ENCODE measurements at regions not wholly inside any gene's neighbourhood (a gene's known extent, or its start where the extent isn't known, plus 50 kb on each side); places are given as distances from the start of the nearest gene placed in this dataset.

DNA sequence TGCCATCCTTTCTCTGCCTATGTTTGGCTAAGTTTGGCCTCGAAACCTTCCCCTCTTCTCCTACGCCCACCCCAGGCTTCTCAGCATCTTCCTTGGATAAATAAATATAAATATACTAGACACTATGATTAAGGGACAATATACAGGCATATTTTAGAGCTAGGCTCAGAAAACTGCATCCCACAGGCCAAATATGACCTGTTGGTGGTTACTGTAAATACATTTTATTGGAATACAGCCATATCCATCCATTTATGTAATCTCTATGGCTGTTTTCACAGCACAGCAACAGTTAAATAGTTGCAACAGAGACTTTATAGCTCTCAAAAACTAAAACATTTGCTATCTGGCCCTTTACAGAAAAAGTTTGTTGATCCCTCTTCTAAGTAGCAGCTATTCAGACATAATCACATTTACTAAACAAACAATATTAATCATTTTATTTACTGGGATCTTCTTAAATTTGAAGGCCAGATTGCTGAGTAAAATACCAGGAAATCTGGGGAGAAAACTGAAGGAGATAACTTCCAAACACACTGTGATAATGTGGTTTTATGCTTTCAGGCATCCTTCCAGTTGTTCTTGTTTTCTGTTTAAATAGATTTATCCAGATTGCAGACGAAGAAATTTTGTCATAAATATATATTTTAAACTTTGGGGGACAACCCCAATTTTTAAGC lies 269.7 kb upstream of the THRB start:
- H3K36me3 ChIP-seq (ENCODE audit: control insufficient read depth in 2 of 2, insufficient read depth in 1 of 2, low read length in 2 of 2), result no peaks in the 10 kb centered on the region
- no peaks in the 10 kb centered on the region for H3K4me1 ChIP-seq (ENCODE audit: control insufficient read depth, insufficient read depth, low read length)
- no peak overlapping the region for H3K4me3 ChIP-seq (ENCODE audit: low read depth, low read length)
- CTCF ChIA-PET, result interaction anchor here (1.6 kb wide), 1 partner anchor 8 kb away, joined by 4 read pairs; no protein-coding TSS in a partner anchor
- peak; percentile 76 for TF ChIP-seq SCRT2 (tag by site-specific recombination; IDR thresholded peaks at IDR 0.05)
- TF ChIP-seq, protein P1, sequence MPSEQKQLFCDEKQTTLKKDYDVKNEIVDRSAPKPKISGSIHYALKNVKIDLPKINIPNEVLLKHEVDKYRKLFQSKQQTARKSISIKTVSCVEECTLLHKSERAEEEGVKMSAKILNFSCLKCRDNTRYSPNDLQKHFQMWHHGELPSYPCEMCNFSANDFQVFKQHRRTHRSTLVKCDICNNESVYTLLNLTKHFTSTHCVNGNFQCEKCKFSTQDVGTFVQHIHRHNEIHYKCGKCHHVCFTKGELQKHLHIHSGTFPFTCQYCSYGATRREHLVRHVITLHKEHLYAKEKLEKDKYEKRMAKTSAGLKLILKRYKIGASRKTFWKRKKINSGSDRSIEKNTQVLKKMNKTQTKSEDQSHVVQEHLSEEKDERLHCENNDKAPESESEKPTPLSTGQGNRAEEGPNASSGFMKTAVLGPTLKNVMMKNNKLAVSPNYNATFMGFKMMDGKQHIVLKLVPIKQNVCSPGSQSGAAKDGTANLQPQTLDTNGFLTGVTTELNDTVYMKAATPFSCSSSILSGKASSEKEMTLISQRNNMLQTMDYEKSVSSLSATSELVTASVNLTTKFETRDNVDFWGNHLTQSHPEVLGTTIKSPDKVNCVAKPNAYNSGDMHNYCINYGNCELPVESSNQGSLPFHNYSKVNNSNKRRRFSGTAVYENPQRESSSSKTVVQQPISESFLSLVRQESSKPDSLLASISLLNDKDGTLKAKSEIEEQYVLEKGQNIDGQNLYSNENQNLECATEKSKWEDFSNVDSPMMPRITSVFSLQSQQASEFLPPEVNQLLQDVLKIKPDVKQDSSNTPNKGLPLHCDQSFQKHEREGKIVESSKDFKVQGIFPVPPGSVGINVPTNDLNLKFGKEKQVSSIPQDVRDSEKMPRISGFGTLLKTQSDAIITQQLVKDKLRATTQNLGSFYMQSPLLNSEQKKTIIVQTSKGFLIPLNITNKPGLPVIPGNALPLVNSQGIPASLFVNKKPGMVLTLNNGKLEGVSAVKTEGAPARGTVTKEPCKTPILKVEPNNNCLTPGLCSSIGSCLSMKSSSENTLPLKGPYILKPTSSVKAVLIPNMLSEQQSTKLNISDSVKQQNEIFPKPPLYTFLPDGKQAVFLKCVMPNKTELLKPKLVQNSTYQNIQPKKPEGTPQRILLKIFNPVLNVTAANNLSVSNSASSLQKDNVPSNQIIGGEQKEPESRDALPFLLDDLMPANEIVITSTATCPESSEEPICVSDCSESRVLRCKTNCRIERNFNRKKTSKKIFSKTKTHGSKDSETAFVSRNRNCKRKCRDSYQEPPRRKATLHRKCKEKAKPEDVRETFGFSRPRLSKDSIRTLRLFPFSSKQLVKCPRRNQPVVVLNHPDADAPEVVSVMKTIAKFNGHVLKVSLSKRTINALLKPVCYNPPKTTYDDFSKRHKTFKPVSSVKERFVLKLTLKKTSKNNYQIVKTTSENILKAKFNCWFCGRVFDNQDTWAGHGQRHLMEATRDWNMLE (tag by site-specific recombination; conservative IDR thresholded peaks at IDR 0.05; ENCODE audit: low read depth), result no peak
- POLR2A ChIA-PET, result no interaction called here
- H3K27ac ChIP-seq (ENCODE audit: extremely low read depth, low read depth, low read length), result no peak overlapping the region
- no peaks in the 10 kb centered on the region for H3K9me3 ChIP-seq (ENCODE audit: control insufficient read depth, insufficient read depth, low read depth, low read length)

DNA sequence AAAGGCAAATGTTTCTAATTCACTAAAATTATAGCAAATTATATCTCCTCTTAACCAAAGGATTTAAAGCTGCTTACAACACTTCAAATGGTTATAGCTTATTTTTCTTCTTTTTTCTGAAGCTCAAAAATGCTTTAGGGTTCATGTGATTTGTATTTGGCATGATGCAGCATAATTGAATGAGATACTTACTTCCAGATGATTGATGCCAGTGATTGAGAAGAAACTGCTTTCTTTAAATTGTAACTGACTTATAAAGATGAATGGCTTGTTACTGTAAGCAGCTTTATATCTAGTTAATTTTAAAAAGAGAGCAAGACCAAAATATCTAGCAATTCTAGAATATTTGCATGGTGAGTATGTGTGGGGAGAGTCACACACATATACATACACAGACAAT lies 270.7 kb upstream of the THRB start:
- CTCF ChIA-PET, result no interaction called here
- H3K9me3 ChIP-seq (ENCODE audit: control insufficient read depth, insufficient read depth, low read depth, low read length), result no peaks in the 10 kb centered on the region
- TF ChIP-seq, protein P2, sequence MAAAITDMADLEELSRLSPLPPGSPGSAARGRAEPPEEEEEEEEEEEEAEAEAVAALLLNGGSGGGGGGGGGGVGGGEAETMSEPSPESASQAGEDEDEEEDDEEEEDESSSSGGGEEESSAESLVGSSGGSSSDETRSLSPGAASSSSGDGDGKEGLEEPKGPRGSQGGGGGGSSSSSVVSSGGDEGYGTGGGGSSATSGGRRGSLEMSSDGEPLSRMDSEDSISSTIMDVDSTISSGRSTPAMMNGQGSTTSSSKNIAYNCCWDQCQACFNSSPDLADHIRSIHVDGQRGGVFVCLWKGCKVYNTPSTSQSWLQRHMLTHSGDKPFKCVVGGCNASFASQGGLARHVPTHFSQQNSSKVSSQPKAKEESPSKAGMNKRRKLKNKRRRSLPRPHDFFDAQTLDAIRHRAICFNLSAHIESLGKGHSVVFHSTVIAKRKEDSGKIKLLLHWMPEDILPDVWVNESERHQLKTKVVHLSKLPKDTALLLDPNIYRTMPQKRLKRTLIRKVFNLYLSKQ (tag by site-specific recombination; IDR thresholded peaks at IDR 0.05; ENCODE audit: borderline replicate concordance), result no peak
- TF ChIP-seq, protein P3, sequence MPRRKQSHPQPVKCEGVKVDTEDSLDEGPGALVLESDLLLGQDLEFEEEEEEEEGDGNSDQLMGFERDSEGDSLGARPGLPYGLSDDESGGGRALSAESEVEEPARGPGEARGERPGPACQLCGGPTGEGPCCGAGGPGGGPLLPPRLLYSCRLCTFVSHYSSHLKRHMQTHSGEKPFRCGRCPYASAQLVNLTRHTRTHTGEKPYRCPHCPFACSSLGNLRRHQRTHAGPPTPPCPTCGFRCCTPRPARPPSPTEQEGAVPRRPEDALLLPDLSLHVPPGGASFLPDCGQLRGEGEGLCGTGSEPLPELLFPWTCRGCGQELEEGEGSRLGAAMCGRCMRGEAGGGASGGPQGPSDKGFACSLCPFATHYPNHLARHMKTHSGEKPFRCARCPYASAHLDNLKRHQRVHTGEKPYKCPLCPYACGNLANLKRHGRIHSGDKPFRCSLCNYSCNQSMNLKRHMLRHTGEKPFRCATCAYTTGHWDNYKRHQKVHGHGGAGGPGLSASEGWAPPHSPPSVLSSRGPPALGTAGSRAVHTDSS (tag by site-specific recombination; IDR thresholded peaks at IDR 0.05), result no peak
- TF ChIP-seq REPIN1 (tag by site-specific recombination; IDR thresholded peaks at IDR 0.05; ENCODE audit: low read depth) (no peak), ZBTB1 (tag by site-specific recombination; IDR thresholded peaks at IDR 0.05) (no peak), ZNF138 (tag by site-specific recombination; IDR thresholded peaks at IDR 0.05; ENCODE audit: borderline replicate concordance) (no peak), ZNF202 (tag by site-specific recombination; IDR thresholded peaks at IDR 0.05; ENCODE audit: borderline replicate concordance) (no peak), ZNF585B (tag by site-specific recombination; IDR thresholded peaks at IDR 0.05) (no peak), ZNF132 (tag by site-specific recombination; IDR thresholded peaks at IDR 0.05; ENCODE audit: borderline replicate concordance) (no peak), ZNF776 (tag by site-specific recombination; IDR thresholded peaks at IDR 0.05; ENCODE audit: borderline replicate concordance) (no peak), EGR2 (tag by site-specific recombination; IDR thresholded peaks at IDR 0.05; ENCODE audit: low read depth) (no peak), ZNF544 (tag by site-specific recombination; IDR thresholded peaks at IDR 0.05) (no peak), ZNF366 (tag by site-specific recombination; conservative IDR thresholded peaks at IDR 0.05) (no peak), ZNF658 (tag by site-specific recombination; IDR thresholded peaks at IDR 0.05) (no peak)
- TF ChIP-seq, protein P4, sequence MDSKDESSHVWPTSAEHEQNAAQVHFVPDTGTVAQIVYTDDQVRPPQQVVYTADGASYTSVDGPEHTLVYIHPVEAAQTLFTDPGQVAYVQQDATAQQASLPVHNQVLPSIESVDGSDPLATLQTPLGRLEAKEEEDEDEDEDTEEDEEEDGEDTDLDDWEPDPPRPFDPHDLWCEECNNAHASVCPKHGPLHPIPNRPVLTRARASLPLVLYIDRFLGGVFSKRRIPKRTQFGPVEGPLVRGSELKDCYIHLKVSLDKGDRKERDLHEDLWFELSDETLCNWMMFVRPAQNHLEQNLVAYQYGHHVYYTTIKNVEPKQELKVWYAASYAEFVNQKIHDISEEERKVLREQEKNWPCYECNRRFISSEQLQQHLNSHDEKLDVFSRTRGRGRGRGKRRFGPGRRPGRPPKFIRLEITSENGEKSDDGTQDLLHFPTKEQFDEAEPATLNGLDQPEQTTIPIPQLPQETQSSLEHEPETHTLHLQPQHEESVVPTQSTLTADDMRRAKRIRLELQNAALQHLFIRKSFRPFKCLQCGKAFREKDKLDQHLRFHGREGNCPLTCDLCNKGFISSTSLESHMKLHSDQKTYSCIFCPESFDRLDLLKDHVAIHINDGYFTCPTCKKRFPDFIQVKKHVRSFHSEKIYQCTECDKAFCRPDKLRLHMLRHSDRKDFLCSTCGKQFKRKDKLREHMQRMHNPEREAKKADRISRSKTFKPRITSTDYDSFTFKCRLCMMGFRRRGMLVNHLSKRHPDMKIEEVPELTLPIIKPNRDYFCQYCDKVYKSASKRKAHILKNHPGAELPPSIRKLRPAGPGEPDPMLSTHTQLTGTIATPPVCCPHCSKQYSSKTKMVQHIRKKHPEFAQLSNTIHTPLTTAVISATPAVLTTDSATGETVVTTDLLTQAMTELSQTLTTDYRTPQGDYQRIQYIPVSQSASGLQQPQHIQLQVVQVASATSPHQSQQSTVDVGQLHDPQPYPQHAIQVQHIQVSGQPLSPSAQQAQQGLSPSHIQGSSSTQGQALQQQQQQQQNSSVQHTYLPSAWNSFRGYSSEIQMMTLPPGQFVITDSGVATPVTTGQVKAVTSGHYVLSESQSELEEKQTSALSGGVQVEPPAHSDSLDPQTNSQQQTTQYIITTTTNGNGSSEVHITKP (tag by site-specific recombination; IDR thresholded peaks at IDR 0.05), result no peak
- TF ChIP-seq, protein P5, sequence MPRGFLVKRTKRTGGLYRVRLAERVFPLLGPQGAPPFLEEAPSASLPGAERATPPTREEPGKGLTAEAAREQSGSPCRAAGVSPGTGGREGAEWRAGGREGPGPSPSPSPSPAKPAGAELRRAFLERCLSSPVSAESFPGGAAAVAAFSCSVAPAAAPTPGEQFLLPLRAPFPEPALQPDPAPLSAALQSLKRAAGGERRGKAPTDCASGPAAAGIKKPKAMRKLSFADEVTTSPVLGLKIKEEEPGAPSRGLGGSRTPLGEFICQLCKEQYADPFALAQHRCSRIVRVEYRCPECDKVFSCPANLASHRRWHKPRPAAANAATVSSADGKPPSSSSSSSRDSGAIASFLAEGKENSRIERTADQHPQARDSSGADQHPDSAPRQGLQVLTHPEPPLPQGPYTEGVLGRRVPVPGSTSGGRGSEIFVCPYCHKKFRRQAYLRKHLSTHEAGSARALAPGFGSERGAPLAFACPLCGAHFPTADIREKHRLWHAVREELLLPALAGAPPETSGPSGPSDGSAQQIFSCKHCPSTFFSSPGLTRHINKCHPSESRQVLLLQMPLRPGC (tag by site-specific recombination; IDR thresholded peaks at IDR 0.05), result no peak
- no peak overlapping the region for H3K4me3 ChIP-seq (ENCODE audit: low read depth, low read length)
- no peaks in the 10 kb centered on the region for H3K4me1 ChIP-seq (ENCODE audit: control insufficient read depth, insufficient read depth, low read length)
- no peaks in the 10 kb centered on the region for H3K36me3 ChIP-seq (ENCODE audit: control insufficient read depth in 2 of 2, insufficient read depth in 1 of 2, low read length in 2 of 2)
- no peak overlapping the region for H3K27ac ChIP-seq (ENCODE audit: extremely low read depth, low read depth, low read length)
- POLR2A ChIA-PET, result no interaction called here

Data from HEK293 (cell line).